NCI-H2171 (cell line): ENCODE measurements at regions not wholly inside any gene's neighbourhood (a gene's known extent, or its start where the extent isn't known, plus 50 kb on each side); places are given as distances from the start of the nearest gene placed in this dataset.
"Not testable (repeated sequence)": the region's sequence is repeated elsewhere in the genome, so short reads cannot be mapped to it uniquely, and the experiment has no call there.

ENCODE experiments used
- DNase-seq: peaks from one replicate; lab custom pipeline; 2025; lab: John Stamatoyannopoulos, UW

DNA sequence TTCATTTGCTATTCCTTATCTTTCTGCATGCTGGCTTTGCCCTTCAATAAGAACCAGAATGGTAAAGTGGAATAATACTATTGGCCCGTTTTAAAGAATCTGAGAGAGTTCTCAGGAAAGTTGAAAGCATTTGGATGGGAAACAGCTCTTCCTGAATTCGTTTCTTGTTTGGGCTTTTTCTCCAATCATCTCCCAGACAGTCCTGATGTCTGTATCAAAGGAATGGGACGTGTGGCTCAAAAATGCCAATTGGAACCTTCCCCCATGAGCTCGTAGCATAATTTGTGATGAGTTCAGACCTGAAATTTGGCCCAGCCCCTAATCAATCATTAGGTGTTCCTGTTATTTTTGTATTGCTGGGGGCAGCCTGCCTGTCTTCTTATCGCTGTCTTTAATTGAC, 75.8 kb upstream of the BACH2 start:
- DNase-seq, result no peak

DNA sequence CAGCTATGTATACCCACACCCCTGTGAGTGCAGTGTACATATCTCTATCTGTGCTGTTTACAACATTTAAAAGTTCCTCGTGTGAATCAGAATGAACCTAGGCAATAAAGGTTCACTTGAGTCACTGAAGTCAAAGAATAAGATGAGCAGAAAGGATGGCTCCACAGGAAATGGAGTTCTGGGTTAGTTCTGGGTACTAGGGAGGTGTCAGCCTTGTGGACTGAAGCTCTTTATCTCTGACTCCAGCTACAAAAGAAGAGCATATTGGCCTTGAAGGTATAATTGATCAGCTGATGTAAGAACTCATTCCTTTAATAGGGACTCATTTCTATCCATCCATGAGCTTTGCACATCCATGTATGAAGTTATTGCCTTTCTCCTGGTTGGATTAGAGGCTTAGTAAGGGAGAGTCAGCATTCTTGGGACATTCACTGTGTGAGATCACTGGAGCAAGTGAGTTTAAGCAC, 73.9 kb upstream of the BACH2 start:
- DNase-seq, result no peak

DNA sequence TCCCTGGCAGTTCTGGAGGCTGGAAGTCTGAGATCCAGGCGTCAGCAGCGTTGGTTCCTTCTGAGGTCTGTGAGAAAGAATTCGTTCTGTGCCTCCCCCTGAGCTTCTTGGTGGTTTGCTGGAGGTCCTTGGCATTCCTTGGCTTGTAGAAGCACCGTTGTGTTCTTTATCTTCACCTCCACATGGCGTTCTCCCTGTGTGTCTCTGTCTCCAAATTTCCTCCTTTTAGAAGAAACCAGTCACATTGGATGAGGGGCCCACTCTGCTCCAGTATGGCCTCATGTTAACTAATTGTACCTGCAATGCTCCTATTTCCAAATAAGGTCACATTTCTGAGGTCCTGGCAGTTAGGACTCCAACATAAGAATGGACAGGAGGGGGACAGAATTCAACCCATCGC, 73.0 kb upstream of the BACH2 start:
- no peak for DNase-seq

DNA sequence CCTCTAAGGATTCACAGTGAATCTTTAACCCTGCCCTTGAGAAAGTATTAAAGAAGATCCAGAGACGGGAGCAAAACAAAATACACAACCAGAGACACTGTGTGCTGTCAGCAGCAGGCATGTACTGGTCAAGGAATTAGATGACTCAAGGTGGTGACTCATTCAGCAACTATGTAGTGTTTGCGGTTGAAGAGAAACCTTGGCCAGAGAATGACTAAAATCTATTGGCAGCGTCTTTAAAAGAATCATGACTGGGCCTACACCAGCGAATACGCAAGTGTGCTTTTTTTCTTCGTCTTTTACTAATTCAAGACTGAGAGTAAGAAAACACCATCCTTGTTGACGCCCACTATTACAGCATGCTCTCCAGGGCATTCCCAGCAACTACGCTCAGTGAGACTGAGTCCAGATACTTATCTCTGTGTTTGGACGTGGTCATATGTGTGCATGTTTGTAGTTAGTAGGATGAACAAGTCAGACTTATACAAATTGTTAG, 72.4 kb upstream of the BACH2 start:
- DNase-seq, result no peak

DNA sequence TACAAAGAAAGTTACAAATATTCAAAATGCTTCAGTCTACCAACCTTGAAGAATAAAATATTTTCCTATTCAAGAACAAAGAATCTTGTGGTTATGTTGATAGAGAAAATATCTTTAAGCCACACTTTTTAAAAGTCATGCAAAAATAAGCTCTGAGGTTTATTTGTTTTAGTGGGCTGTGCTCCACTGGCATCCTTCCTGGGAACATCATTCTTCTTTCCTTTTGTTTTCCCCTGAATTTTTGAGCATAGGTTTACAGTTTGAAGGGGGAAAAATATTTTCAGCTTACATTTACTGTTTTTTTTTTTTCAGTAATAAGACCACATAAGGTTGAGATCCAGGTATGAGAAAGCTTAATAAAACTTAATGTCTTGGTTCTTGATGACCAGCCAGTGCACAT, 72.0 kb upstream of the BACH2 start:
- DNase-seq, result no peak

DNA sequence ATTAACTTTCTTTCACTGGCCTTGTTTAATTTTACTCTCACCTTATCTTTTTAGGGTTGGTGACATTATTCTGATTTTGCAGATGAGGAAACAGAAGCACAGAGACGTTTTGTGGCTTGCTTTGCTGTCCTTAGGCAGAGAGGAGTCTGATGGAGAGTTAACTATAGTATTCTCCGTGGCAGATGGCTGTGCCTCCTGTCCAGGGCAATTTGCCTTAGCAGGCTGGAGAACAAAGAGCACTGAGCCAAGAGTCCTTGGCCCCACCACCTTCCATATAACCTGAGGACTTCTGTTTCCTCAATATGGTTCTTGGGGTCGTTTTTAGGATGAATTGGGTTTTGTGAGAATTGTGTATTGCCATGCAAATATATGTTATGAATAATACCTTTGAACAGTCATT, 71.4 kb upstream of the BACH2 start:
- no peak for DNase-seq

DNA sequence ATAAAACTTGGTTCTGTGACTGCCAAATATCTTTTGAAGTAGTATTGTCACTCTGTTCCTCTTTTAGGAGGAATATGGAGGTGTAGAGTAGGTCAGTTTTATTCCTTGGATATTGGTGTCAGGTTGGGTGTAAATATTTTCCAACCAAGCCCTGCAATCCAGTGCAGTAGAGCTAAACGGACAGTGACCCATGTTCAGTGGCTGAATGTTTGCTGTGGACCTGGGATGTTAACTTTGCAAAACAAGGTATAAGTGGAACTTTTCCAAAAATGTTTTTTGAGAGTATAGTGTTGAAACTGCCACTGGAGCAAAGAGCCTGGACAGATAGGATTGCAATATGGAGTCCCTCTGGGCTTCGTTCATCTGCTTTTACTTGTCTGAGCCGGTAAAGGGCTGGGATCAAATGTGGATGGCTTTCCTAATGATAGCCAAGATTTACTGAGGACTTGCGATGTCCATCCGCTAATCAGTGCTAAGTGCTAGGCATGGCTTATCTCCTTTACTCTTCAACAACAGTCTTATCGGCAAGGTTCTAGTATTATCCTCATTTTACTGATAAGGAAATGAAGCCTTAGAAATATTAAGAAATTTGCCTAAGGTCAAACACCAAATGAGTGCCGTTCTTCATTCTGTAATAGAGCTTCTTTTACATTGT, 69.0 kb upstream of the BACH2 start:
- DNase-seq, result no peak

DNA sequence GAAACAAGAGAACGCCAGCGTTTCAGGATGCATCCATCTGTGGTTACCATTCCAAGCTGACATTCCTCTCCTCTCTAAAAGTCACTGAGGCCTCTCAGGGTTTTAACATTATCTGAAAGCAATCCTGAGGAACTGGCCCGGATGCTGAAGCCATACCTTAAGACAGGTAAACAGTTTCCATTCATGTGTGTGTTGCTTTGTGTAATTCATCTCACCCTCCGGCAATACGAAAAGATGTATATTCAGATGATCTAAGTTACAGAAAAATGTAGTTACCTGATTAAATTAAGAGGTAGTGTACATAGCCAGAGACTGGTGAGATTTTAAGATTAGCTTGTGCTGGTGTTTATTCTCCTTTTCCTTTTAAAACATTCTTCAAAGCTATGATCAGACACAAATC, 68.4 kb upstream of the BACH2 start:
- no peak for DNase-seq

DNA sequence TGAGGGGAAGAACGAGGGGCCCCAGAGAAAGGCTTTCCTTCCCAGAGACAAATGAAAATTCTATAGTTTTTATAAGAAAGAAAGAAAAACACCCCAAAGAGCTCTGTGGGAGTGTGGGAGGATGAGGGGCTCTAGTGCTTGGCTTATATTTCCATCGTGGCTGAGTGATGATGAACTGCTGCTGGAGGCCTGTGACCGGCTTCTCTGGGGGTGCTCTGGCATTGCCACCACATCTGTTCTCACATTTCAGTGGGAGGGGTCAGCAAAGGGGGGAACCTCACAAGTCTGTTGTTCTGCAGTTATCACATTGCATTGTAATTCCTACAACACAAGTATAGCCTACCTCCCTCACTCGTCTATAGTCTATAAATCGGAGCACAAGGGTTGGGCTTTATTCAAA, 67.6 kb upstream of the BACH2 start:
- no peak for DNase-seq

DNA sequence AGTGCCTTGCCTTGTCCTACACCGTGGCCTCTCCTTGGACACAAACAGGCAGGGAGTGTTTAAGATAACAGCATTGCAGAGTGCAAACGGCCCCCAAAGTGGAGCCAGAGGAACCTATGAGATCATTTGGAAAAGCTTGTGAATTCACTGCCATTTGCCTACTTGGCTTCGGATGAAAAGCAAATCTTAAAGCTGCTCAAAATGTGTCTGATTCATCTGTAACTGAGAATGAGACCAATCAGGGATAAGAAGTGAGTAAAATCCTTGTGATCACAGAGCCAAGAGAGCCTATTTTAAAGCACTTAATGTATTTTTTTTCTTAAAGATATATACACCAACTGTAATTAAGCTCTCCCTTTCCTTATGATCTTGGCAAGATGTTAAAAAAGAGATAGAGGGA, 65.7 kb upstream of the BACH2 start:
- DNase-seq, result no peak

DNA sequence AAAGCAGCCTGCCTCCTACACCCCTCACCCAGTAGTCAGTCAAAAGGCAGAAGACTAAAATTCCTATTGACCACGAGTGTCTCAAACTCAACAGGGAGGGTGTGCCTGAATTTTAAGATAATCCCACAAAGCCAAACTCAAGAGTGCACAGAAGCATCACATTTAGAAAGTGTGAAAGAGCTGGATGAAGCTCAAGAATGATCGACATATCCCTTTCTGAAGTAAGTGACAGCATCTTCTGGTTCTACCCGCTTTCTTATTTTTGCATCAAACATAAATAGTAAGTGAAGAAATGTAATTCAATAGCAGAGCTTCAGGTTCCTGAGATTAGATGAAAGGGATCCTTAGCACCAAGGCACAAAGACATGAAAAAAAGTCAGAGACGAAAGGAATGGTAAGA, 64.5 kb upstream of the BACH2 start:
- DNase-seq, result no peak

DNA sequence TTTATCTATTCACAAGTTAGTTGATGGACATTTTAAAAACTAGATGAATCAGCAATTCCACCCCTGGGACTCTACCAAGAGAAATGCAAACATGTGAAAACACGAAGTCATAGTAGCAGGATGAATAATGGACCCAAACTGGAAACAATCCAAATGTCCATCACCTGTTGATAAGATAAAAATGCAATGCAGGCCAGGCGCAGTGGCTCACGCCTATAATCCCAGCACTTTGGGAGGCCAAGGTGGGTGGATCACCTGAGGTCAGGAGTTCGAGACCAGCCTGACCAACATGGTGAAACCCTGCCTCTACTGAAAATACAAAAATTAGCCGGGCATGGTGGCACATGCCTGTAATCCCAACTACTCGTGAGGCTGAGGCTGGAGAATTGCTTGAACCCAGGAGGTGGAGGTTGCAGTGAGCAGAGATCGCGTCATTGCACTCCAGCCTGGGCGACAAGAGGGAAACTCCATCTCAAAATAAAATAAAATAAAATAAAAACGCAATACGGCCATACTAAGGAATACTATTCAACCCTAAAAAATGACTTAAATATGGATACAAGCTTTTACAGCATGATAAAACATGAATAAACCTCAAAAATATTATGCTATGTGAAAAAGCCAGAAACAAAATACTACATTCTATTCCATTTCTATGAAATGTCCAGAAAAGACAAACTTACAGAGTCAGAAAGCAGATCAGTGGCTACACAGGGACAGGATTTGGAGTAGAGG, 61.6 kb upstream of the BACH2 start:
- DNase-seq, result not testable (repeated sequence)

DNA sequence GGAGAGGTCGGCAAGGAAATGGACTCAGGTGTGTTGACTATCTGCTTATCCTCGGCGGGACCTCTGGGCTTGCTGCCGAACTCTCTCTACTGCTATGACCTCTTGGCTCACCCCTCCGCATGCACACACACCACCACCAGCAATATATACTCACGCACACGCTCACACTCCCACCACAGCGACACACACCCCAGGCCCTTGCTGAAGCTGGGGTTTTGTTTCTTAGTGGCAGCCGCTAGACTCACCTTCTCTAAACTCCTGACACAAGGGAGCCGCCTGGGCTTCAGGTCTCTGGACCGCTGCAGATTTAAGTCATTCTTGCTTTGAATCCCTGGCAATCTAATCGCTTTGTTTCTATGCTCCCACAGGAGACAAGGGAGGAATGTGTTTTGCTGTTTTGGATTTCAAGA, 59.4 kb upstream of the BACH2 start:
- DNase-seq, result no peak

DNA sequence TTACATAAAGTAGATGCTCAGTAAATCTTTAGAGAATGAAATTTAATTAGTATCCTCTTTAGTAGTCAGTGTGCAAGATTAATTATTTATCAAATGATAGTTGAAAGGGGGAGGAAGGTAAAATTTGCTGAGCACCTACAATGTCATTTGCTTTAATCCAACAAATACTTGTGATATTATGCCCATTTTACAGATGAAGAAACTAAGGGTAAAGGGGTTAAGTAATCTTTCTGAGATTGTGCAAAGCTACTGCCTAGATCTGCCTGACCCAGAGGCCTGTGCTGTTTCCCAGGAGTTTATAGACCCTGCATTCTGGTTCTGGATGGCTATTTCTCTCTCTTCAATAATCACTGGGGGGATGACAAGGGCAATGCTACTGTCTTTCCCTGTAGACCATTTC, 58.3 kb upstream of the BACH2 start:
- no peak for DNase-seq

DNA sequence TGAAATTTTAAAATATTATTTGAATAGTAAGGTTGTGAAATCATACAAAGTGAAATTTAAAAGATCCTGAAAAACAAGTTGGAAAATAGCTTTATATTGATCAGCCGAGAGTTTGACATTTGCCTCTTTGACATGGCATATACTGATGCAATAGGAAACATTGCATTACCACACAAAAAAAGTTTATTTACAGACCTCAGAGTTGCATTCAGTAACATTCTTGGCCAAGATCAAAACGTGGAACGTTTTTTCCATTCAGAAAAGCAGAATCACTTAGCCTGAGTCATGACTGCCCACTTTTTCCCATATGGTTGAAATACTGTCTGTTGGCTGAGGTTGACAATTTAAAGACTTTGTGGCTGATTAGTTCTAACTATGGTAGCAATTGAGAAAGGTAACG, 55.1 kb upstream of the BACH2 start:
- DNase-seq, result no peak

DNA sequence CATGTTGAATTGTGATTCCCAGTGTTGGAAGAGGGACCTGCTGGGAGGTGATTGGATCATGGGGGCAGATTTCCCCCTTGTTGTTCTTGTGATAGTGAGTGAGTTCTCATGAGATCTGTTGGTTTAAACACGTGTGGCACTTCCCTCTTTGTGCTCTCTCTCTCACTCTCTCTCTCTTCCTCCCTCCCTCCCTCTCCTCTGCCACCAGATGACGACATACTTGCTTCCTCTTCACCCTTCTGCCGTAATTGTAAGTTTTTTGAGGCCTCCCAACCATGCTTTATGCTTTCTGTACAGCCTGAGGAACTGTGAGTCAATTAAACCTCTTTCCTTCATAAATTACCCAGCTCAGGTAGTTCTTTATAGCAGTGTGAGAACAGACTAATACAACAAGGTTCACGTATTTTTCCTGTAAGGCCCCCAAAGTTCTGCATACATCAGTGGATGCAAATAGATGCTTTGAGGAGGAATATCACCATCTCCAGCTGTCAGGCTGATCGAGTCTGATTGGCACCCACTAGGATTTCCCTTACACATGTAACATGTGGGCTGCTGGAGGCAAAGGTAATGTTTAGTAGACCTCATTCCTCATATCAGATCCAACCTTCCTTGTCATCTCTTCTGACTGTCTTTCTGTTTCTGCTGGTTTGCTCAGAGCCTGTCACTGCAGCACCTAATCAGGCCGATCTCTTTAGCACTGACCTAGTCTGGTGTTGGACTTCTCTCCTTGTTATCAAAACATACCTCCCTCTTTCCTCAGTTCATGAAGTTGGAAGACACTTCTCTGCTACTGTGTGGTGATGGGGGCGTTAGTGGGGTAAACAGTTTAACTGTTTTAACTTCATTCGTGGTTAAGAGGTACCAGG, 54.3 kb upstream of the BACH2 start:
- DNase-seq, result no peak

DNA sequence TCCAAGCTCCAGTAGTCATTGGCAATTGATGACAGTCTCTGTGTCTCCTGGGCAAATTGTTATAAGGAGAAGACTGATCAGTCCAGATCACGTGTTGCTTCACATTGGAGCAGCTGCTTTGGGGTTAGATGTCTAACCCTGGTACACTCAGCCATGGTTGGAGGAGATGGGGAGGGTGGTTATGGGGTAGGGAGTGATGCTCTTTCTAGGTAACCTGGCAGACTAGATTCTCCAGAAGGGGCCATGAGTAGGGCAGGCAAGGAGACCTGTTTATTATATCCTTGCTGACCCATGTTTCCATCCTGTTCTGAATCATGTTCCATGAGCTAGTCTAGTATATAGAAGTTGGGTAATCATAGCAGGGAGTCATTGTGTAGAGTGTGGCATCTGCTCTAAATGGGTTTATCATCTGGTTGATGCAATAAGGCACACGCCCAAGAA, 50.8 kb upstream of the BACH2 start:
- DNase-seq, result no peak

DNA sequence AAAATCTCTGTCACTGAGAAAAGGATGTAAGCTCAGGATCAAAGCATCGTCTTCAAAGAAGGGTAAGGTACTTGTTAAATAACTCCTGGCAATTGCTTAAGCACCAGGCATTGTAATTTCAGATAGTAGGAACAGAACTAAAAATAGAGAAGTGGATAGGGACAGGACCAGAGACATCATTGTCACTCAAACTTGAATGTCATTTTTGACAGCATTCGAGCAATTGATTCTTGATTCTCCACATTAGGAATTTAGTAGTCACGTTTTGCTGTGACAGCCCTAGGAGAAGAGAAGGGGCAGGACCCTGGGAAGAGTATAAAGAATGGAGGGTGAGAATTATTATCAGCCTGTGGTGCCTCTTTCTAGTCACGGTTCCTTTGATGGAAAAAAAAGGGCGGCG, 50.1 kb upstream of the BACH2 start:
- no peak for DNase-seq
